Dermis microvascular lymphatic vessel endothelial cell (primary cell): ENCODE measurements at regions not wholly inside any gene's neighbourhood (a gene's known extent, or its start where the extent isn't known, plus 50 kb on each side); places are given as distances from the start of the nearest gene placed in this dataset.

Source experiments
- DNase-seq, 2 donors: peaks; one replicate each; pipeline versions ENCODE4 v3.0.0 to v3.0.0-alpha.2; 2010; ENCODE audit warnings: low read depth in 2 of 2

DNA sequence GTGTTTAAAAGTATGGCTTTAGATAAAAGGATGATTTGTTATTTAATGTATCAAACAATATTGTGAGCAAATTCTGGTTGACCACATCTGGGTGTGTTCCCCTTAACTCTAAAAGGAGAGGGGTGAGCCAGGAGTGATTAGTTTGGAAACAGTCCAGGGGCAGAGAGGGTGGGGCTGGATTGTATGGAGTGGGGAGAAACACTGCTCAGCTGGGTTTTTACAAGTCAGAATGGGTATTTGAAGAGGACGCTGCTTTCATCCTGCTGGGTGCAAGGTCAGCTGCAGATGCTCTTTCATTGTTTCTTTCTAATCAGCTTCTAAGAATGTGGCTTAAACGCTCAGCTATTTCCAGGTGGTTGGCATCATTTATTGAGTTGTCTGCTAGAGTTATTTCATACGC, 82.8 kb upstream of the LIMCH1 start:
- DNase-seq, result no peak

DNA sequence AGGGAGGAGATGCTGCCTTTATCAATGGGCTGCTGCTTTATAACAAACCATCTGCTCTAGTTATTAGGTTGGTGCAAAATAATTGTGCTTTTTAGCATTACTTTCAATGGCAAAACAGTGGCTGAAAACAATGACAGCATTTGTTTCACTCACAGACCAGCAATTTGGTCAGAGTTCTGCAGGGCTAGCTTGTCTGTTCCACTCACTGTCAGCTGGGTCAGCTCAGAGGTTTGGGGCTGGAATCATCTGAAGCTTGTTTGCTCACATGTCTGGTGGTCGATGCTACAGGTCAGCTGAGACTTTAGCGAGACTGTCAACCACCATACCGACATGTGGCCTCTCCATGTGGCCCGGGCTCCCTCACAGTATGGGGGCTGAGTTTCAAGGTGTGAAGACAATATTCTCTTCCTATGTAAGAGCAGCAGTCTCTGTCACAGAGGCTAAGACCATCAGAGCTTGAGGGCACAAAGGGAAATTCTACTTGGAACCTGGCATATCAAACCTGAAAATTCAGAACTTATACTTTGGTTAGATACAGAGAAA, 81.3 kb upstream of the LIMCH1 start:
- DNase-seq, result no peak

- no peak for DNase-seq
Measured at GRCh38 chr4:41458689-41459088, 79.3 kb upstream of the LIMCH1 start.

GRCh38 chr4:41460641-41461040, 77.3 kb upstream of the LIMCH1 start:
- peak; percentile 33 to 65 for DNase-seq

- DNase-seq, result no peak
Measured at GRCh38 chr4:41461780-41462307, 76.1 kb upstream of the LIMCH1 start.

- no peak for DNase-seq
Measured at GRCh38 chr4:41465146-41465761, 72.7 kb upstream of the LIMCH1 start.

DNA sequence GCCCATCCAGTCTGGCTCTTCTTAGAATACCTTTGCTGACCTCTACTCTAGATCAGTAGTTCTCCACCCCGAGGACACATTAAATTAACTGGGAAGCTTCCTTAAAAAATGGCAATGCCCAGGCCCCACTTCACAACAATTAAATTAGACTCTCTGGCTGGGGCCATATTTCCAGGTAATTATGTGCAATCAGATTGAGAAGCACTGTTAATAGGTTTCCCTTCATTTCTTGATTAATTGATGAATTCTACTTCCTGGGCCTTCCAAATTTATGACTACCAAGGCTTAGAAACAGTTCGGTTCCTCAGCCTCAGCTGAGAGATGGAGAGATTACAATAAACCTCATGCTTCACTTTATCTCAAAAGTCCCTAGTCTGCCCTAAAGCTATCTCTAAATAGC, 71.7 kb upstream of the LIMCH1 start:
- no peak for DNase-seq

DNA sequence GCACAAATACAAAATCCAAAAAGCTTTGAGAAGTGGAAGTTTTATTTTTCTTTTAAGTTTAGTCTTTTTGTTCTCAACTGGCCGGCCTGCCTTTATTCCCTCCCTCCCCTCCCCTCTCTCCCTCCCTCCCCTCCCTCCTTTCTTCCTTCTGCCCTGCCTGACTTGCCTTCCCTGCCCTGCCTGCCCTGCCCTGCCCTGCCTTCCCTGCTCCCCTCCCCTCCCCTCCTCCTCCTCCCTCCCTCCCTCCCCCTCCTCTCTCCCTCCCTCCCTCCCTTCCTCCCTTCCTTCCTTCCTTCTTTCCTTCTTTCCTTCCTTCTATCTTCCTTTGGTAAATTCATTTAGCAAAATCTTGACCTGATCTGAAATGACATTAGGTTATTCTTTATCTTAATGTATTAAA, 69.8 kb upstream of the LIMCH1 start:
- no peak for DNase-seq

GRCh38 chr4:41471126-41472071, 66.6 kb upstream of the LIMCH1 start:
- no peak for DNase-seq

GRCh38 chr4:41472081-41472480, 65.9 kb upstream of the LIMCH1 start:
- no peak for DNase-seq

- DNase-seq, result no peak
Measured at GRCh38 chr4:41473176-41473575, 64.8 kb upstream of the LIMCH1 start.

DNA sequence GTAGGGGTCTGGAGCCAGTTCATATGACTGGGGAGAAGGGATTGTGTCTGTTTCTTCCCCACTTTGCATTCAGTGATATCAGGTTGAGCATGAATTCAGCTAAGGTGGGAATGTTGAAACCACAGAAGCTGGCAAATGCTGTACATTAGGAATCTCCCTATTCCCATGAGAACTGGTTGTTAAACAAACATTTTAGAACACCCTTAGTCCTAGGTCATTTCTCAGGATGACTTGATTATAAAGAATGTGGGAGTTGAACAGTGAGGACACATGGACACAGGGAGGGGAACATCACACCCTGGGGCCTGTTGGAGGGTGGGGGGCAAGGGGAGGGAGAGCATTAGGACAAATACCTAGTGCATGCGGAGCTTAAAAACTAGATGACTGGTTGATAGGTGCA, 62.6 kb upstream of the LIMCH1 start:
- DNase-seq, result no peak

- DNase-seq, result no peak
Measured at GRCh38 chr4:41476310-41476885, 61.6 kb upstream of the LIMCH1 start.

DNA sequence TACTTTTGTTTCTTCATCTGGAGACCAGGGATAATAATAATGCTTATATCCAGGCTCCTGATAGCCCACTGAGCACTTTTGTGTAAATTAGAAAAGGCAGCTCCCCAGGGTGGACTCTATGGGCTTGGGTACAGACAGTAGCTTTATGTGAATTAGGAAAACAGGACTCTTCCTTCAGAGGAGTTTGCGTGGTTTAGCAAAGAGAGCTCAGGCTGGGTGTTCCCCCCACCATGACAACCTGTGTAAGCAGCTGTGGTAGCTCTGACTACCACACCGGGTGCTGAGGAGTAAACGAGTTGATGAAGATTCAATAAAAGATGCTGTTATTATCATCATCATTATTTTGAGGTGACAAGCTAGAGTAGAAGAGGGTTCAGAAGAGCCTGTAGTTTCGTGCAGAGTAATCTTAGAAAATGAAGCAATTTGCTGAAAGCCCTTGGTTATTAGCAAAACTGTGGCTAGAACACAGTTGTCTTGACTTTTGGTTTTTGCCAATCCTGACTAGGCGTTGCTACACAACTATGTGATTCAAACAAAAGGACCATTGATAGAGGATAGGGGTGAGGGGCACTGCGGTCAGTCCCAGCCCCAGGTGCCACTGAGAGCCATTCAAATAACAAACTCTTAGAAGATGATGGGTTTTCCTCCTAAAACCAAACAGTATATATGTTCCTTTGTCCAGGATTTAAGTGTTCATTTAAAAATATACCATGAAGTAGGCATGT, 60.6 kb upstream of the LIMCH1 start:
- no peak for DNase-seq

DNA sequence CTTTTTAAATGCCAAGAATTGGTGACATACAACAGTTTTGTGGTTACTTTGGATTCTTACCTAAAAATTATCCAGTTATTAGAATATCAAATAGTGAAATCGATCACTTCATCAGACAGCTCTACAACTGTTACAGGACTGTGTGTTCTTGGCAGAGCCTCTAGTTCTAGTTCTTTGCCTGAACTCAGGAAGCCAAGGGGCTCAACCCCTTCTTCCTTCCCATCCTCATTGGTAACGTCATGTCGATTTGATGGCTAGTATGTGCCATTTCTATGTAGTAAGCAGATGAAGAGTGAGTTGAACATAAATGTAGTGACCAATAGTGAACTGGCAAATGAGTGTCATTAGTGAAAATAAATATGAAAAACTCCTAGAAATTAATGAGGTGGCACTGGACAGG, 59.4 kb upstream of the LIMCH1 start:
- peak; percentile 36 to 52 for DNase-seq

- DNase-seq, result peak in 1 of 2 donors; percentile 3
Measured at GRCh38 chr4:41480896-41481311, 57.1 kb upstream of the LIMCH1 start.

- no peak for DNase-seq
Measured at GRCh38 chr4:41483771-41484170, 54.2 kb upstream of the LIMCH1 start.

DNA sequence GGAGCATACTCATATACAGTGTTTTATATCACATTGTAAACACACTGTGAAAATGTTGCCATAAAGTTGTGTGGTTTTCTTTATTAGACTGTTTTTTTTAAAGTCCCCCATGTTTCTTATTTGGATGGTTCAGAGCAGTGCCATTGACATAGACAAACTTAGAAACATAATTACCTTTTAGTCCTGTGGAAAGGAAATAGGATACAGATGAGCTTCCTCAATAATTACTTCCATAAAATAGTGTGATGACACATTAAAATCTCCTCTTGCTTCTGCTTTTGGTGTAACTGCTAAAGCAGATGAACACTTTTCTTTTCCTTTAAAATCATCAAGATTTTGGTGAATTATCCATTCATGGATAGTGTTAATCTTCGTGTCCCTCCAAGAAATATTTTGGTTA, 52.9 kb upstream of the LIMCH1 start:
- peak; percentile 24 to 49 for DNase-seq

GRCh38 chr4:41487868-41488440, 50.0 kb upstream of the LIMCH1 start:
- DNase-seq, result no peak
